22Rv1 (cell line): ENCODE measurements at regions not wholly inside any gene's neighbourhood (a gene's known extent, or its start where the extent isn't known, plus 50 kb on each side); places are given as distances from the start of the nearest gene placed in this dataset.

ENCODE experiments used
- ZFX ChIP-seq: fragments of 450-650 bp; IDR thresholded peaks from 2 replicates; pipeline ENCODE4 v1.6.1; 2017; ENCODE audit warnings: antibody characterized with exemption, borderline replicate concordance
- TF ChIP-seq, protein P1 (sequence below): fragments of 450-650 bp; IDR thresholded peaks from 2 replicates; pipeline ENCODE4 v1.5.1; 2017; ENCODE audit warnings: mild to moderate bottlenecking

DNA sequence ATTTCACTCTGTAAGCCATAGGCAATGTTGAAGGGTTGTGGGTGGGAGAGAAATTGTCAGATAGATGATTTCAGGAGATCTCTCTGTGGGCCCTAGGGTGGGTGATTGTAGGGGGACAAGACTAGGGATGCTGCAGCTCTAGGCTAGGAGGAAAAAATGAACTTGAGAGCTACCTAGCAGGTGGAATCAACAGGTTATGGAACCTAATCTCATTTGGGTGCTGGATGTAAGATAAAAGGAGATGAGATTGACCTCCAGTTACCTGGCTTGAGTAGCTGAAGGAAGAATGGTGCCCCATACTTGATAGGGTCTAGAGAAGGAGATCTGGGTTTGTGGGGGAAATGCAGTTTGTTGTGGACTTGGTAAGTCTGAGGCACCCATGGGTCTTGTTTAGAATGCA is 396.5 kb downstream of the RRAGC start:
- TF ChIP-seq, protein P1, sequence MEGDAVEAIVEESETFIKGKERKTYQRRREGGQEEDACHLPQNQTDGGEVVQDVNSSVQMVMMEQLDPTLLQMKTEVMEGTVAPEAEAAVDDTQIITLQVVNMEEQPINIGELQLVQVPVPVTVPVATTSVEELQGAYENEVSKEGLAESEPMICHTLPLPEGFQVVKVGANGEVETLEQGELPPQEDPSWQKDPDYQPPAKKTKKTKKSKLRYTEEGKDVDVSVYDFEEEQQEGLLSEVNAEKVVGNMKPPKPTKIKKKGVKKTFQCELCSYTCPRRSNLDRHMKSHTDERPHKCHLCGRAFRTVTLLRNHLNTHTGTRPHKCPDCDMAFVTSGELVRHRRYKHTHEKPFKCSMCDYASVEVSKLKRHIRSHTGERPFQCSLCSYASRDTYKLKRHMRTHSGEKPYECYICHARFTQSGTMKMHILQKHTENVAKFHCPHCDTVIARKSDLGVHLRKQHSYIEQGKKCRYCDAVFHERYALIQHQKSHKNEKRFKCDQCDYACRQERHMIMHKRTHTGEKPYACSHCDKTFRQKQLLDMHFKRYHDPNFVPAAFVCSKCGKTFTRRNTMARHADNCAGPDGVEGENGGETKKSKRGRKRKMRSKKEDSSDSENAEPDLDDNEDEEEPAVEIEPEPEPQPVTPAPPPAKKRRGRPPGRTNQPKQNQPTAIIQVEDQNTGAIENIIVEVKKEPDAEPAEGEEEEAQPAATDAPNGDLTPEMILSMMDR = no peak
- TF ChIP-seq ZFX = no peak
